Gastroesophageal sphincter (tissue), 4 donors: ENCODE measurements at regions not wholly inside any gene's neighbourhood (a gene's known extent, or its start where the extent isn't known, plus 50 kb on each side); places are given as distances from the start of the nearest gene placed in this dataset.

ENCODE experiments used
- ATAC-seq: fragments of 150-250 bp; one replicate; pipeline ENCODE4 v1.9.1; 2016; ENCODE audit warnings: mild to moderate bottlenecking, moderate library complexity
- H3K27ac ChIP-seq, 4 donors: fragments of 200-600 bp; sonication (generic) in 3 of 4; 1 replicate in 3 of 4; 2 replicates in 1 of 4; pipeline ENCODE4 v1.5.1; 2016 to 2019
- H3K27me3 ChIP-seq: fragments of 200-600 bp; sonication (generic); one replicate; pipeline ENCODE4 v1.5.1; 2019
- H3K36me3 ChIP-seq, 2 donors: fragments of 200-600 bp; sonication (generic); one replicate each; pipeline ENCODE4 v1.5.1; 2019; ENCODE audit warnings: control low read depth in 1 of 2
- H3K4me1 ChIP-seq, 3 donors: fragments of 200-600 bp; sonication (generic); 1 replicate in 2 of 3; 2 replicates in 1 of 3; pipeline ENCODE4 v1.5.1; 2016 to 2019; ENCODE audit warnings: control low read depth in 2 of 3
- H3K4me3 ChIP-seq, 2 donors: fragments of 200-600 bp; sonication (generic); one replicate each; pipeline ENCODE4 v1.5.1; 2019; ENCODE audit warnings: mild to moderate bottlenecking in 1 of 2, moderate library complexity in 1 of 2
- H3K9me3 ChIP-seq, 3 donors: fragments of 200-600 bp; sonication (generic); one replicate each; pipeline ENCODE4 v1.5.1; 2017 to 2019; ENCODE audit warnings: control low read depth in 2 of 3
- CTCF ChIP-seq, 4 experiments: fragments of 200-600 bp in 2 of 4; fragments of 450-650 bp in 2 of 4; sonication (generic) in 1 of 4; IDR thresholded peaks; one replicate each; pipeline ENCODE4 v1.5.1; 2017 to 2019; ENCODE audit warnings: antibody characterized with exemption in 4 of 4, mild to moderate bottlenecking in 2 of 4, moderate library complexity in 2 of 4
- EP300 ChIP-seq: sonication (generic); formaldehyde crosslinking; IDR thresholded peaks from one replicate; pipeline ENCODE4 v1.6.1; 2017; ENCODE audit warnings: antibody characterized with exemption, mild to moderate bottlenecking
- POLR2A ChIP-seq, 2 donors: fragments of 450-650 bp; IDR thresholded peaks; one replicate each; pipeline ENCODE4 v1.6.1; 2017; ENCODE audit warnings: antibody characterized with exemption in 2 of 2, mild to moderate bottlenecking in 2 of 2, moderate library complexity in 1 of 2
- POLR2AphosphoS5 ChIP-seq: sonication (generic); formaldehyde crosslinking; IDR thresholded peaks from one replicate; pipeline ENCODE4 v1.6.1; 2017; ENCODE audit warnings: antibody characterized with exemption
- WGBS, 2 donors: methylation state at CpG; one replicate each; pipeline ENCODE4 v1.1.5; 2018; ENCODE audit warnings: low coverage in 1 of 2; 5-methylcytosine and 5-hydroxymethylcytosine counted together

GRCh38 chr2:37784071-37784758 is 112.8 kb upstream of the CDC42EP3 start:
- Histone ChIP-seq H3K4me3 (no peak overlapping the region), H3K9me3 (peaks cover 0 to 13% (median 0%) of the 10 kb centered on the region in 3 donors), H3K27me3 (no peaks in the 10 kb centered on the region), H3K36me3 (no peaks in the 10 kb centered on the region), H3K27ac (peak overlapping the region in 3 of 4 donors; percentile 3 to 84 (median 81)), H3K4me1 (peaks cover 0 to 50% (median 9%) of the 10 kb centered on the region in 3 donors)
- ATAC-seq = no peak
- TF ChIP-seq CTCF (IDR thresholded peaks at IDR 0.05) (no peak), POLR2AphosphoS5 (no peak), POLR2A (IDR thresholded peaks at IDR 0.05) (no peak), EP300 (no peak)
- WGBS, 2 donors = 67 to 93% methylated on average over 1 to 2 of the region's 3 CpGs

- Histone ChIP-seq H3K4me1 (peaks cover 0 to 45% (median 7%) of the 10 kb centered on the region in 3 donors), H3K36me3 (no peaks in the 10 kb centered on the region), H3K27ac (peak overlapping the region in 2 of 4 donors; percentile 3 to 30), H3K27me3 (no peaks in the 10 kb centered on the region), H3K9me3 (peaks cover 0 to 13% (median 0%) of the 10 kb centered on the region in 3 donors), H3K4me3 (no peak overlapping the region)
- WGBS, 2 donors = no CpG with 5 or more reads among the region's 5 CpGs
- no peak for TF ChIP-seq POLR2A (IDR thresholded peaks at IDR 0.05)
- TF ChIP-seq CTCF (IDR thresholded peaks at IDR 0.05) = no peak
- no peak for TF ChIP-seq POLR2AphosphoS5
- no peak for TF ChIP-seq EP300
- no peak for ATAC-seq
Measured at GRCh38 chr2:37784759-37785149, 113.3 kb upstream of the CDC42EP3 start.

- ATAC-seq = no peak
- Histone ChIP-seq H3K36me3 (no peaks in the 10 kb centered on the region), H3K27me3 (no peaks in the 10 kb centered on the region), H3K4me3 (no peak overlapping the region), H3K9me3 (peaks cover 0 to 13% (median 0%) of the 10 kb centered on the region in 3 donors), H3K4me1 (peaks cover 0 to 31% (median 7%) of the 10 kb centered on the region in 3 donors), H3K27ac (no peak overlapping the region)
- 100% methylated on average over 1 of the region's 1 CpG for WGBS, 2 donors
- TF ChIP-seq POLR2AphosphoS5 = no peak
- TF ChIP-seq POLR2A (IDR thresholded peaks at IDR 0.05) = no peak
- no peak for TF ChIP-seq EP300
- no peak for TF ChIP-seq CTCF (IDR thresholded peaks at IDR 0.05)
Measured at GRCh38 chr2:37786191-37786698, 114.8 kb upstream of the CDC42EP3 start.

GRCh38 chr2:37786854-37787253 is 115.4 kb upstream of the CDC42EP3 start:
- Histone ChIP-seq H3K36me3 (no peaks in the 10 kb centered on the region), H3K4me3 (no peak overlapping the region), H3K27me3 (no peaks in the 10 kb centered on the region), H3K4me1 (peaks cover 0 to 25% (median 7%) of the 10 kb centered on the region in 3 donors), H3K27ac (no peak overlapping the region), H3K9me3 (peaks cover 0 to 13% (median 0%) of the 10 kb centered on the region in 3 donors)
- 50 to 54% methylated on average over 2 to 4 of the region's 5 CpGs for WGBS, 2 donors
- no peak for ATAC-seq
- TF ChIP-seq CTCF (IDR thresholded peaks at IDR 0.05) (no peak), POLR2AphosphoS5 (no peak), EP300 (no peak), POLR2A (IDR thresholded peaks at IDR 0.05) (no peak)
